GM20431 (cell line): ENCODE measurements at regions not wholly inside any gene's neighbourhood (a gene's known extent, or its start where the extent isn't known, plus 50 kb on each side); places are given as distances from the start of the nearest gene placed in this dataset.
"Not testable (repeated sequence)": the region's sequence is repeated elsewhere in the genome, so short reads cannot be mapped to it uniquely, and the experiment has no call there.

Experiments used
- in situ Hi-C: fragments of 300-500 bp; cut with MseI, MboI; formaldehyde crosslinking; loops from one replicate; pipeline ENCODE4 v1.15.0; 2020; ENCODE audit warnings: low sequenced_read_pairs; ENCODE audit not compliant: unreplicated experiment

DNA sequence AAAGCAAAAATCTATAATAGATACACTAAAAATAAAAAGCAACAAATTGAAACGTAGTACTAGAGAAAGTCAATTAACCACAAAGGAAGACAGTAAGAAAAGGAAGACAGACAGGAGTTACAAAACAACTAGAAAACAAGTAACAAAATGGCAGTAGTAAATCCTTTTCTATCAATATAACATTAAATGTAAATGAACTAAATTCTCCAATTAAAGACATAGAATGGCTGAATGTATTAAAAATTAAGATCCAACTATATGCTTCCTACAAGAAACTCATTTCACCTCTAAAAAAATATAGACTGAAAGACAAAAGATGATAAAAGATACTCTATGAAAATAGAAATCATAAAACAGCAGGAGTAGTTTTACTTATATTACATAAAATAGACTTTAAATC lies 79.1 kb downstream of the CTH start:
- in situ Hi-C loops = loop anchor here (25.0 kb wide), 1 partner anchor 353 kb away; no protein-coding TSS in a partner anchor

DNA sequence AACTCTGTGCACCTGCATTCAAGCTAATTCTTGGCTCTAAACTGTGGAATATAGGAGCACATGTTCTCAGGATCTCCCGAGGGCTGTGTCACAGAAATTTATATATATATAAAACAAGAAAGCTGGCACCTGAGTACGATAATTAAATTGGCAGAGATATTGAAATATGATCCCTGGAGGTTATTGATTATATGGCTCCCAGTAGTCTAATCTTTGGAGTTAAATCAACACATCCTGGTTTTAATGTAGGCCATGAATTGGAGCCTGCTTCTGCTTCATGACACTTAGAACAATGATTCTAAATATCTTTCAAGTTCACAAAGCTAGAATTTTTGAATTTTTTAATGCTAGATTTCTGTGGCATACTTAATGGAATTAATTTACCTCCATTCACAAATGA lies 84.3 kb downstream of the CTH start:
- in situ Hi-C loops = loop anchor here (25.0 kb wide), 1 partner anchor 358 kb away; no protein-coding TSS in a partner anchor

DNA sequence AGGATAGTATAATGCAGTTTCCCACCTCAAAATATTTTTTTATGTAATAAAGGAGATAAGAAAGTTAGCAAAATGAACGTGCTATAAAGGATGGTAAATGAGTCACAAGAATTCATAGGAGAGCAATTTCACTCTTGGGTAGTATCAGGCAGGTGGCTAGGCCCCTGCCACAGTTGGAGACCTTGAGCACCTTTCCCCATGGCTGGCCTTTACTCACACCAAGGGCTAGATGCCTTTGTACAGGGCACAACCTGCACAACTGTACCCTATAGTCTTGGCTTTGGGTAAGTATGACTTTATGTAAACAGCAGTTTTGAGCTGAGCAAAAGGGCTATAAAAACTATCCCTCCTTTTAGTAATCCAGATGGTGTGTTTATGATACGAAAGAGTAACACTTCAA lies 85.1 kb downstream of the CTH start:
- in situ Hi-C loops = loop anchor here (25.0 kb wide), 1 partner anchor 359 kb away; no protein-coding TSS in a partner anchor

DNA sequence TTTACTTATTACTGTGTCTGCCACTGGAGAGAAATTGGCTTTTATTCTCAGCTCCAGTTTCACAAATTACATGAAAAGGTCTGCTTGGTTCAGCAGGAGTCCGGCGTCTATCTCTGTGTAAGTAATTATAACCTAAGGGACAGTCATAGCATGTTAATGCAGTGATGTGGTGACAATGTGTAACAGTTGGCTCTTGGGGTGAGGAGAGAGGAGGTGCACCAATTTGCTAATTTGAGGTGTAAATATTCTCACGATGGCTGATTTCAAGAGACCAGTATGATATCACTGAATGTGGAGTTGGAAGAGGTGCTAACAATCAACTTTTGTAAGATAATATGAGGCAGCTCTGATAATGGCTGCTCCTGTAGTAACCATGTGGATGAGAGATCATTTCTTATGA lies 86.1 kb downstream of the CTH start:
- in situ Hi-C loops = loop anchor here (25.0 kb wide), 1 partner anchor 360 kb away; no protein-coding TSS in a partner anchor

DNA sequence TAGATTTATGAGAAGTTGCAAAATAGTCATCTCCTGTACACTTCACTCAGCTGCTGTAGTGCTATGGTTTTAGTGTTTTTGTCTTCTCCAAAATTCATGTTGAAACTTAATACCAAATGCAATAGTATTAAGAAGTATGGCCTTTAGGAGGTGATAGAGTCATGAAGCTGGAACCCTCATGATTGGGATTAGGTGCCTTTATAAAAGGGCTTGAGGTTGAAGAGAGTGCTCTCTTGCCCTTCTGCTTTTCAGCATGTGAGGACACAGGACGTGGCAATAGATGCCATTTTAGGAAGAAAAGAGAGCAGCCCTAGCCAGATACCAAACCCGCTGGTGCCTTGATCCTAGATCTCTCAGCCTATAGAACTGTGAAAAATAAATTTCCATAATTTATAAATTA lies 87.6 kb downstream of the CTH start:
- in situ Hi-C loops = loop anchor here (25.0 kb wide), 1 partner anchor 361 kb away; no protein-coding TSS in a partner anchor

DNA sequence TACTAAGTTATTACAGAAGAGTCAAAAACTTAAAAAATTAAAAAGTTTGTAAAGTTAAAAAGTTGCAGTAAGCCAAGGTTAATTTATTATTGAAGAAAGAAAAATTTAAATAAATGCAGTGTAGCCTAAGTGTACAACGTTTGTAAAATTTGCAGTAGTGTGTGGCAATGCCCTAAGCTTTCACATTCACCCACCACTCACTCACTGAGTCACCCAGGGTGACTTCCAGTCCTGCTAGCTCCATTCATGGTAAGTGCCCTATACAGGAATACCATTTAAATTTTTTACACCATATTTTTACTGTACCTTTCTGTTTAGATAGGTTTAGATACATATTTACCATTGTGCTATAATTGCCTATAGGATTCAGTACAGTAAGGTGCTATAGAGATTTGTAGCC lies 88.6 kb downstream of the CTH start:
- in situ Hi-C loops = loop anchor here (25.0 kb wide), 1 partner anchor 362 kb away; no protein-coding TSS in a partner anchor

DNA sequence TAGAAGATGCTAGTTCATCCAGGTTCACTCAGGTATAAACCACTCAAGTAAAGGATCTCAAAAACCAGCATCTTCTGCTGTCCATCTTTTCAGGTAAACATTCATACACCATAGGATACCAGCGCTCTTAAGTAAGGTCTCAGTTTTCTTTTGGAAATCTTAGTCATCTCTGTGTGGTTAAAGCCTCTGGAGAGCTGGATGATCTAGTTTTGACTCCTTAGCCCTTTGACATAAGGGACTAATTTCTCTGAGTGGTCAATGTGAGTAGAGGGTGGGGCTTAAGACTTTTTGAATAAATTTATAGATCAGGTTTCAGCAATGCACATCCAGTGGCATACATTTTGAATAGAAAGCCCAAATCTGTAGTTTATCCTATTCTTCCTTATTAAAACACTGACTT lies 92.3 kb downstream of the CTH start:
- in situ Hi-C loops = no loop called here

DNA sequence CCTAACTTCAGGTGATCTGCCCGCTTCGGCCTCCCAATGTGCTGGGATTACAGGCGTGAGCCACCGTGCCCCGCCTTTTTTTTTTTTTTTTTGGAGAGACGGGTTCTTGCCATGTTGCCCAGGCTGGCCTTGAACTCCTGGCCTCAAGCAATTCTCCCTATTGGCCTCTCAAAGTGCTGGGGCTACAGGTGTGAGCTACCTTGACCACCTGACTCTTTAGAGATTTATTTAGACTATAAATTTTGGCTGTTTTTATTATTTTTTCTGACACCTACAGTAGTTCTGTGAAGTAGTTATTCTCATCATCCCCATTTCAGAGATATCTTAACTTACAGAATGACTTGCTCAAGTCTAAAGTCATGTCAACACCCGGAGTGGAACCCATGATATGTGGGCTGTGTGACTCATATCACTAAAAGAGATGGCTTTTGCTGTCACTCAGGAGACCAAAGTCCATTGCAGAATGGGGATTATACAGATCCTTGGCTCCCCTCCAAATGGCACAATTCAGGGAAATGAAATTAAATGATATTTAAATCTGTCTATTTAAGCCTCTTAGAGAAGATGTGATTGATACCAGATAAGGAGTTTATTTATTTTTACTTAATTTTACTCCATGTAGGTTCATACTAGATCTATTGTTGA lies 93.2 kb downstream of the CTH start:
- in situ Hi-C loops = no loop called here

DNA sequence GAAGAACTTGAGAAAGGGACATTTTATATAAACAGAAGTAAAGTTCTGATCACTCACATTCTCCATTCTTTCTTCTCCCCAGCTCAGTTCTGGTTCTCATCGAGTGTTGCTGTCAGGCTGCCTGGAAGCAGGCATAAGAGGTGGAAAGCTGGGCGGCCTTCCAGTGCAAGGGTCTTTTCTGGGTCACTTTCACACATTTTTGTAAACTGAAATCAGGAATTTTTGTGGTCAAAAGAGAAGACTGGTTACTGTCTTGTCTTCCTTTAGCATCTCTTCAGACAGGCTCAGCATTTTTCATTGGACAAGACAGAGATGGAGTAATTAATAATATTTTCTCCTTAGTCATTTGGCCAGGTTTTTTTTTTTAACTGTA lies 93.7 kb downstream of the CTH start:
- in situ Hi-C loops = no loop called here

DNA sequence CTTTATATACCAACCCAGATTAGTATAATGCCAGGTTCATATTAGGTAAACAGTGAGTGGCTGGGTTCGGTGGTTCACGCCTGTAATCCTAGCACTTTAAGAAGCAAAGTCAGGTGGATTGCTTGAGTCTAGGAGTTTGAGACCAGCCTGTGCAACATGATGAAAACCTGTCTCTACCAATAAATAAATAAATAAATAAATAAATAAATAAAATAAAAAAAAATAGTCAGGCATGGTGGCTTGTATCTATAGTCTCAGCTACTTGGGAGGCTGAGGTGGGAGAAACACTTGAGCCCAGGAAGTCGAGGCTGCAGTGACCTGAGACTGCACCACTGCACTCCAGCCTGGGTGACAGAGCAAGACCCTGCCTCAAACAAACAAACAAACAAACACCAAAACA lies 96.9 kb downstream of the CTH start:
- in situ Hi-C loops = not testable (repeated sequence)

DNA sequence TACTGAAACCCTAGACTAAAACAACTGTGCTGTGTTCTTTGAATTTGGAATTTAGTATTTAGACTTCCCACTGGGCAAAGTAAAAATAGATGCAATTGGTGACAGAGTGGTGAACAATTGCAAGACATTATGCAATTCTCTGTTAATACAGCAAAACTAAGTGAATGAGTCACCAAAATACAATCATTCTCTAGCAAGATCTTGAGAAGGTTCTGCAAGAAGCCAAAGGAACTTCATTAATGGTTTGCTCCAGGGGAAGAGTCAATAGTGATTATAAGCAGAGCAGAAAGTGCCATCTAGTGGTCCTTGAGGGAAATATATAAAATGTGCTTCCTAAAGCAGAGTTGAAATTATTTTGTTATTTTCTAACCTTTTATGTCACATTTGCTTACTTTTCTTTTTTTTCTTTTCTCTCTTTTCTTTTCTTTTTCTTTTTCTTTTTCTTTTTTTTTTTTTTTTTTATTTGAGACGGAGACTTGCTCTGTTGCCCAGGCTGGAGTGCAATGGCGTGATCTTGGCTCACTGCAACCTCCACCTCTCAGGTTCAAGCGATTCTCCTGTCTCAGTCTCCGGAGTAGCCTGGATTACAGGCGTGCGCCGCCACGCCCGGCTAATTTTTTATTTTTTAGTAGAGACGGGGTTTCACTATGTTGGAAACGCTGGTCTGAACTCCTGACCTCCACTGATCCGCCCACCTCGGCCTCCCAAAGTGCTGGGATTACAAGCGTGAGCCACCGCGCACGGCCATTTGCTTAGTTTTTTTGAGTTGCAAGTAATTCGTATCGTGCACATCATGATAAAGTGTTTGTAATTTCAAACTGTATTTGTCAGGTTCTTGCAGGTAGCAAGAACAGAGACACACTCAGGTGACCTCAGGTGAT lies 99.2 kb downstream of the CTH start:
- in situ Hi-C loops = no loop called here

DNA sequence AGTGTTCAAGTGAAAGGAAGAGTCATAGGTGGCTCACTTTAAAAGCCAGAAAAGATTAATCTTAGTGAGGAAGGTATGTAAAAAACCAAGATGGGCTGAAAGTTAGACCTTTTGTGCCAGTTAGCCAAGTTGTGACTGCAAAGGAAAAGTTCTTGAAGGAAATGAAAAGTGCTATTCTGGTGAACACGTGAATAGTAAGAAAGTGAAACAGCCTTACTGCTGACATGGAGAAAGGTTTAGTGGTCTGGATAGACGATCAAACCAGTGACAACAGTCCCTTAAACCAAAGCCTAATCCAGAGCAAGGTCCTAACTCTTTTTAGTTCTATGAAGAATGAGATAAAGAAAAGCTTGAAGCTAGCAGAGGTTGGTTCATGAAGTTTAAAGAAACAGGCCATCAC lies 106.4 kb downstream of the CTH start:
- in situ Hi-C loops = no loop called here

DNA sequence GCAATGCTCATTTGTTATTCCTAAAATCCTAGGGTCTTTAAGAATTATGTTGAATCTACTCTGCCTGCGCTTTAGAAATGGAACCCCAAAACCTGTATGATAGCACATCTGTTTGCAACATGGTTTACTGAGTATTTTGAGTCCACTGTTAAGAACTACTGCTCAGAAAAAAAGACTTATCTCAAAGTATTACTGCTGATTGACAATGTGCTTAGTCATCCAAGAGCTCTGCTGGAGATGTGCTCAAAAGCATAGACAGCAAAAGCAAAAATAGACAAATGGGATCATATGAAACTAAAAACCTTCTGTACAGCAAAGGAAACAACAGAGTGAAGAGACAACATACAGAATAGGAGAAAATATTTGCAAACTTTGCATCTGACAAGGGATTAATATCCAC lies 107.0 kb downstream of the CTH start:
- in situ Hi-C loops = no loop called here

DNA sequence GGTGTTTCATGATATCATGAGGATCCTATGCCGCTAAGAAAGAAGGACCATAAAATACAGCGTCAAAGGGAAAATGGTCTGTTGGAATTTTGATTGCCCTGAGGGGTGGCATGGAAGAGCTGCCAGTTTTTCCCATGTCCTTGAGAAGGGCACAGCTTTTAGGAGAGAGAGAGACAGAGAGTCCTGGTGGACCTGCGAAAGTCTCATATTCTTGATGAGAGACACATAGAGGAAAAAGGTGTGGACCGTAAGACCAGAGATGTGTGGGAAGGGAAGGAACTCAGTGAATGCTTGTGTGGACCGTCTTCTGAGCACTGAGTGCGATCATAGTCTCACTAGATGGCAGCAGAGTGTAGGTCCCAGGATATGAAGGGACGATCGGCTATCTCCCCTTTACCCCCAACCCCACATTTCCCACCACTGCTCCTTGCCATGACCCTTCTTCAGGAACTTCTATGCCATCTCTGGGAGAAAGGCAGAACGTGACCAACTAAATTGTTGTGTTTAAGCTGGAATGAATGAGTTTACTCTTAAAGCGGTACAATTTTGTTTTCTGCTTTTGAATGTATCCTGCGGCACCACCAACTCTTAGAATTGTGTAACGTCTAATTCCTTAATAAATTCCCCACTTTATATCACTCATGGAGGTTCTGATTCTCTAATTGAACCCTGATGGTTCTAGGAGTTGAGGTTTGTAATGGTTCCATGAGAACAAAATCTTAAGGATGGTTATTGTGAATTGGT lies 117.7 kb downstream of the CTH start:
- in situ Hi-C loops = loop anchor here (25.0 kb wide), 1 partner anchor 509 kb away; the partner anchor contains the start of gene PTGER3

DNA sequence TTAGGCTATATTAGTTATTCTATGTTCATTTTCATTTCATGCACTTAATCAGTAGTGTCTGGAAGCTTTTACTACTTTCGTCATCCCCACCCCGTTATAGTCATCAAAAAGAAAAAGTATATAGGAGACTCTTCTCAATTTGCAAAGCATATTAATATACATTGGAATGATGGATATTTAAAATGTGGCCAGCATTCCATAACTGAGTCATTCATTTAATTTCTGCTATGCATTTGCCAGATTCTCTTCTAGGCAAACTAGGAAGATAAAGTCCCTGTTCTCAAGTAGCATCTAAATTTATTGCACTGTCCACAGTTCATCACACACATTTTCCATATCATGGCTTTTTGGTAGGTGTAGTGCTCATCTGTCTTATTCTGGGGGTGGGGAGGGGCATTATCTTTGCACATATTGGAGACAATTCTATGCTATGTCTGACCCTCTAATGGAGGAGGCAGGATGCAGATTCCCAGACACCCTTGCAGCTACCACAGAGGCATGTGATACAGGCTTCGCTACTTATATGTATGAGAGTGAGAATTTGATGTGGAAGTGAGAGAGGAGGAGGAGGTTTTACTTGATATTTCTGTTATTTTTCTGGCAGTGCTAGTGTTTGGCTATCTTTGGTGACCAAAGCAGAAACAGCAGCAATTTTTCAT lies 125.8 kb downstream of the CTH start:
- in situ Hi-C loops = loop anchor here (25.0 kb wide), 1 partner anchor 500 kb away; the partner anchor contains the start of gene PTGER3

DNA sequence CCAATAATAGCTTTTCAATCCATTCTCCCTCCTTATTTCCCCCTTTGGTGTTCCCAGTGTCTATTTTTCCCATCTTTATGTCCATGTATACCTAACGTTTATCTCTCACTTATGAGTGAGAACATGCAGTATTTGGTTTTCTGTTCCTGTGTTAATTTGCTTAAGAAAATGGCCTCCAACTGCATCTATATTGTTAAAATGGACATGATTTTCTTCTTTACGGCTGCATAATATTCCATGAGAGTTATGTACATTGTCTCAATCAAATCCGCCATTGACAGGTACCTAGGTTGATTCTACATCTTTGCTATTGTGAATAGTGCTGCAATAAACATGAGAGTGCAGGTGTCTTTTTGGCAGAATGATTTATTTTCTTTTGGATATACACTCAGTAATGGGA lies 126.7 kb downstream of the CTH start:
- in situ Hi-C loops = loop anchor here (25.0 kb wide), 1 partner anchor 500 kb away; the partner anchor contains the start of gene PTGER3

DNA sequence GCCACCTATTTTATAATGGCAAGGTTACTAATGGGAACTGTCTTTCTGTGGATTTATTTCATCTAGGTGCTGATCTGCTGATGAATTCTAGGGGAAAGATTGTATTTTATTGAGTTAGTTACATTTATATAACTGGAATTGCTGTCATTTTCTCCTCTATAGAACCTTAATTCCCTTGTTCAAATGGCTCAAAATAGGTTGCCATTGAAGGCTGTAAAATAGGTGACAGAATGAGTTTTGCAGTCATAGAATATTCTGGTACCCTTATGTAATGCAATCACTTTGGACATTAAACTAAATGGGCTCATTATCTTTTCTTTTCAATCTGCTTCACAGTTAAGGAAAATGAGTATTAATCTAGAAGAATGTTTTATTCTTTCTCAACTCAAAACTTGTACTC lies 131.0 kb downstream of the CTH start:
- in situ Hi-C loops = loop anchor here (25.0 kb wide), 1 partner anchor 495 kb away; the partner anchor contains the start of gene PTGER3

DNA sequence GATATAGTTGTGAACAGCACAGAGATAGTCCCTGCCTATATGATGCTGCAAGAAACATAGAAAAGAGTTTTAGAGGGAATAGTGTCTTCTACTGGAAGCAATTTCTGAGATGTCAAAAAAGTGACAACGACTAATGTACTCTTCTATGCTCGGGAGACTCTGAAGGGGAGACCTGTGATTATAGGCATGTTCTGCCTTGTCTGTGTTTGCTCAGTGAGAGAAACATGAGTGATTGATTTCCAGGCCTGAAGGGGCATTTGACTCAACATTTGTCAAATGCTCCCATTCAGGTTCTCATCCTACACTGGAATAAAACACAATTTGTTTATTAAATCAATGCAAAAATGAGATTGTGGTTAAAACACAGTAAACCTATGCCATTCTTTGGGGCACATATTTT lies 131.8 kb downstream of the CTH start:
- in situ Hi-C loops = loop anchor here (25.0 kb wide), 1 partner anchor 494 kb away; the partner anchor contains the start of gene PTGER3

DNA sequence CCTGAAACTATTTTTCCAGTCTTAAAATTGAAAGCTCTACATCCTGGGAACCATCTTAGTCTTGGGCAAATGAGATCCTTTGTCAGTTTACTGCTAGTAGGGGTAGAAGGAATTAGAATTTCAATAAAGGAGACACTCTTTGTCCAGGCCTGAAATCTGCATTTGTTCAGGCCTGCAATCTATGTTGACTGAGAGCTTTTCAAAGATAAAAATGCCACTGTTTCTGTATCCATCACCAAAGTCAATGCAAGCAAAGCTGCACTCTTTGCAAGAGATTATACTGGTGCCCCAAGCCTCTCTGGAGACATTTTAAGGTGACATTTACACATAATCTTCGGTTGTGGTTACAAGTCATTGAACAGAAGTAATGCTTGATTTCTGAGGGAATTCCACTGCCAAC lies 135.7 kb downstream of the CTH start:
- in situ Hi-C loops = loop anchor here (25.0 kb wide), 1 partner anchor 491 kb away; the partner anchor contains the start of gene PTGER3
